ENCODE measurements at regions not wholly inside any gene's neighbourhood (a gene's known extent, or its start where the extent isn't known, plus 50 kb on each side); places are given as distances from the start of the nearest gene placed in this dataset.
A peak's percentile ranks its signal among the peaks of the same experiment; 100 is the strongest.

GRCh38 chr2:172375251-172375650 is 52.1 kb upstream of the ITGA6 start:
- no peaks in the 10 kb centered on the region for H3K9me3 ChIP-seq (ENCODE audit: low read depth)
- TF ChIP-seq EZH2 (IDR thresholded peaks at IDR 0.05; ENCODE audit: borderline replicate concordance) (no peak), EZH2phosphoT487 (IDR thresholded peaks at IDR 0.05; ENCODE audit: low read depth, severe bottlenecking, unreplicated experiment) (no peak), CTCF (IDR thresholded peaks at IDR 0.05; ENCODE audit: poor library complexity) (no peak)
- H3K4me2 ChIP-seq = peak overlapping the region; percentile 51
- H4K20me1 ChIP-seq (ENCODE audit: insufficient read depth, poor library complexity, severe bottlenecking) = no peaks in the 10 kb centered on the region
- no peaks in the 10 kb centered on the region for H3K27me3 ChIP-seq
- no peak for DNase-seq (ENCODE audit: low spot score)
- no peak overlapping the region for H2AFZ ChIP-seq
- H3K4me3 ChIP-seq = no peak overlapping the region
- H3K27ac ChIP-seq = peak overlapping the region; percentile 52
- H3K79me2 ChIP-seq = no peaks in the 10 kb centered on the region
- WGBS (ENCODE audit: low lambda C conversion rate, missing lambda C conversion rate) = 73% methylated on average over 2 of the region's 2 CpGs
- H3K36me3 ChIP-seq (replicated peaks; ENCODE audit: insufficient read depth, low read depth) = no peaks in the 10 kb centered on the region
- no peaks in the 10 kb centered on the region for H3K9me2 ChIP-seq (replicated peaks; ENCODE audit: insufficient read depth)
- H3K4me1 ChIP-seq (ENCODE audit: insufficient read depth) = peaks cover 9% of the 10 kb centered on the region

- Histone ChIP-seq H3K4me2 (no peak overlapping the region), H3K79me2 (no peaks in the 10 kb centered on the region), H3K4me1 (ENCODE audit: insufficient read depth) (peaks cover 12% of the 10 kb centered on the region), H3K9me3 (ENCODE audit: low read depth) (no peaks in the 10 kb centered on the region), H4K20me1 (ENCODE audit: insufficient read depth, poor library complexity, severe bottlenecking) (no peaks in the 10 kb centered on the region), H3K27me3 (no peaks in the 10 kb centered on the region), H2AFZ (no peak overlapping the region), H3K4me3 (no peak overlapping the region), H3K9me2 (replicated peaks; ENCODE audit: insufficient read depth) (no peaks in the 10 kb centered on the region), H3K36me3 (replicated peaks; ENCODE audit: insufficient read depth, low read depth) (no peaks in the 10 kb centered on the region), H3K27ac (no peak overlapping the region)
- no peak for TF ChIP-seq CTCF (IDR thresholded peaks at IDR 0.05; ENCODE audit: poor library complexity)
- no peak for TF ChIP-seq EZH2phosphoT487 (IDR thresholded peaks at IDR 0.05; ENCODE audit: low read depth, severe bottlenecking, unreplicated experiment)
- TF ChIP-seq EZH2 (IDR thresholded peaks at IDR 0.05; ENCODE audit: borderline replicate concordance) = no peak
- WGBS (ENCODE audit: low lambda C conversion rate, missing lambda C conversion rate) = 97% methylated on average over 5 of the region's 5 CpGs
- no peak for DNase-seq (ENCODE audit: low spot score)
Observed at GRCh38 chr2:172376016-172376415, 51.4 kb upstream of the ITGA6 start.

- H3K4me2 ChIP-seq = no peak overlapping the region
- H2AFZ ChIP-seq = no peak overlapping the region
- H3K4me3 ChIP-seq = no peak overlapping the region
- TF ChIP-seq EZH2phosphoT487 (IDR thresholded peaks at IDR 0.05; ENCODE audit: low read depth, severe bottlenecking, unreplicated experiment) (no peak), EZH2 (IDR thresholded peaks at IDR 0.05; ENCODE audit: borderline replicate concordance) (no peak), CTCF (IDR thresholded peaks at IDR 0.05; ENCODE audit: poor library complexity) (no peak)
- H3K36me3 ChIP-seq (replicated peaks; ENCODE audit: insufficient read depth, low read depth) = no peaks in the 10 kb centered on the region
- no peak for DNase-seq (ENCODE audit: low spot score)
- no peaks in the 10 kb centered on the region for H3K9me2 ChIP-seq (replicated peaks; ENCODE audit: insufficient read depth)
- H4K20me1 ChIP-seq (ENCODE audit: insufficient read depth, poor library complexity, severe bottlenecking) = no peaks in the 10 kb centered on the region
- H3K9me3 ChIP-seq (ENCODE audit: low read depth) = no peaks in the 10 kb centered on the region
- H3K27ac ChIP-seq = no peak overlapping the region
- no peaks in the 10 kb centered on the region for H3K79me2 ChIP-seq
- H3K4me1 ChIP-seq (ENCODE audit: insufficient read depth) = peaks cover 17% of the 10 kb centered on the region
- no peaks in the 10 kb centered on the region for H3K27me3 ChIP-seq
- WGBS (ENCODE audit: low lambda C conversion rate, missing lambda C conversion rate) = 91% methylated on average over 5 of the region's 5 CpGs
Observed at GRCh38 chr2:172376505-172377125, 50.8 kb upstream of the ITGA6 start.
